ENCODE measurements at regions not wholly inside any gene's neighbourhood (a gene's known extent, or its start where the extent isn't known, plus 50 kb on each side); places are given as distances from the start of the nearest gene placed in this dataset.

DNA sequence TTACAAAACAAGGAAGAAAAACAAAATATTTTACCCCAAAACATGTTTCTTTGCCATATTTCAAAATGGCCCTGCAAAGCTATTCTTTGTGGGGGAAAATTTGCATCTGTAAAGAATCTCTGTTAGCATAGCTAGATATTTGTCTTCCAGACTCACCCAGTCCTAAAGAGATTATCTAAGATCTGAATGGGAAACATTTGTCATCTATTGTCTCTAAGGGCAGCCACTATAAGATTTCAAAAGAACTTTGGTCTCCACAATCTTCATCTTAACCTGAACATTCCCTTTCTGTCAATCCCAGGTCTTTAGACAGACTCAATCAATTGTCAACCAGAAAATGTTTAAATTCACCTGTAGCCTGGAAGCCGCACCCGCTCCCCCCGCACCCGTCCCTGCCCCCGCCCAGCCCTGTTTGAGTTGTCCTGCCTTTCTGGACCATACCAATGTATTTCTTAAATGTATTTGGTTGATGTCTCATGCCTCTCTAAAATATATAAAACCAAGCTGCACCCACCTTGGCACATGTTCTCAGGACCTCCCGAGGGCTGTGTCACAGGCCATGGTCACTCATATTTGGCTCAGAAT, 330.6 kb downstream of the RAB3C start:
- H3K36me3 ChIP-seq (ENCODE audit: control insufficient read depth in 2 of 2, insufficient read depth in 1 of 2, low read length in 2 of 2): no peaks in the 10 kb centered on the region
- CTCF ChIA-PET: interaction anchor here (0.9 to 1.1 kb wide), 3 partner anchors 12 to 27 kb away, joined by 3 to 5 read pairs (median 5); no protein-coding TSS in a partner anchor
- TF ChIP-seq ZNF837 (tag by site-specific recombination; IDR thresholded peaks at IDR 0.05) (no peak), ZFP69B (tag by site-specific recombination; IDR thresholded peaks at IDR 0.05) (no peak)
- no peak overlapping the region for H3K4me3 ChIP-seq (ENCODE audit: low read depth, low read length)
- 0 out of 2 replicates have a peak, but pooled peaks cover 4% of the 10 kb centered on the region for H3K4me1 ChIP-seq (ENCODE audit: control insufficient read depth, insufficient read depth, low read length)
- no peak overlapping the region for H3K27ac ChIP-seq (ENCODE audit: extremely low read depth, low read depth, low read length)
- H3K9me3 ChIP-seq (ENCODE audit: control insufficient read depth, insufficient read depth, low read depth, low read length): no peaks in the 10 kb centered on the region
- POLR2A ChIA-PET: no interaction called here

DNA sequence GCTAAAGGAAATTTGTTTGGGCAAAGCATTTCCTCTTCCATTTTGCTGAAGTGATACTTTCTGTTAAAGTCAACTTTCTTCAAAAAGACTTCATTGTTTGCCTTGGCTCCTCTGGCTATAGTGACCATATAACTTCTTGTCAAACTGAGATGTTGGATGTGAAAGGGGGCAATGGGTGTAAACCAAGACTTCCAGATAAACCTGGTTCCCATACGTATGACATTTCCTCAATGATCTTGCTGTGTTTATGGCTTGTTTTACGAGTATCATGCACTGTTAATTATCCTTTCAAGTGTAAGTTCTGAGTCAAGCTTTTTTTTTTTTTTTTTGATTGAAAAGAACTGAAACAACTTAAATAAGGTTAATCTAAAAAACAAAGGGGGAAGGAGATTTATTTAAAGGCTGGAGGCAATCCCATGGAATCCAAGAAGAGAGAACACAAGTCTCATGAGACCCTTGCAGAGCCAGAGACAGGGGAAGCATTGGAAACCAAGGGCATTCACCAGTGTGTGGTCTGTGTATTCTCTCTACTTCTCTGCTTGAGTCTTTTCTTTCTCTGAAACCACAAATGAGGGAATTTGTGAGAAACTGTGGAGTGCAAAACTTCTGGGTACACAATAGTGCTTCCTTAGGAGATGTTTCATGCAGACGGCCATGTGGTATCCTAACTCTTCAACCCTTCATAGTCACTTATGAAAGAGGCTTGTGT, 335.3 kb downstream of the RAB3C start:
- Histone ChIP-seq H3K27ac (ENCODE audit: extremely low read depth, low read depth, low read length) (no peak overlapping the region), H3K9me3 (ENCODE audit: control insufficient read depth, insufficient read depth, low read depth, low read length) (no peaks in the 10 kb centered on the region), H3K36me3 (ENCODE audit: control insufficient read depth in 2 of 2, insufficient read depth in 1 of 2, low read length in 2 of 2) (no peaks in the 10 kb centered on the region), H3K4me3 (ENCODE audit: low read depth, low read length) (no peak overlapping the region), H3K4me1 (ENCODE audit: control insufficient read depth, insufficient read depth, low read length) (0 out of 2 replicates have a peak, but pooled peaks cover 4% of the 10 kb centered on the region)
- POLR2A ChIA-PET: no interaction called here
- no peak for TF ChIP-seq ZNF776 (tag by site-specific recombination; IDR thresholded peaks at IDR 0.05; ENCODE audit: borderline replicate concordance)
- TF ChIP-seq FEZF1 (tag by site-specific recombination; IDR thresholded peaks at IDR 0.05): peak; percentile 38; the same call in 1 of the 2 replicates
- TF ChIP-seq, protein P1, sequence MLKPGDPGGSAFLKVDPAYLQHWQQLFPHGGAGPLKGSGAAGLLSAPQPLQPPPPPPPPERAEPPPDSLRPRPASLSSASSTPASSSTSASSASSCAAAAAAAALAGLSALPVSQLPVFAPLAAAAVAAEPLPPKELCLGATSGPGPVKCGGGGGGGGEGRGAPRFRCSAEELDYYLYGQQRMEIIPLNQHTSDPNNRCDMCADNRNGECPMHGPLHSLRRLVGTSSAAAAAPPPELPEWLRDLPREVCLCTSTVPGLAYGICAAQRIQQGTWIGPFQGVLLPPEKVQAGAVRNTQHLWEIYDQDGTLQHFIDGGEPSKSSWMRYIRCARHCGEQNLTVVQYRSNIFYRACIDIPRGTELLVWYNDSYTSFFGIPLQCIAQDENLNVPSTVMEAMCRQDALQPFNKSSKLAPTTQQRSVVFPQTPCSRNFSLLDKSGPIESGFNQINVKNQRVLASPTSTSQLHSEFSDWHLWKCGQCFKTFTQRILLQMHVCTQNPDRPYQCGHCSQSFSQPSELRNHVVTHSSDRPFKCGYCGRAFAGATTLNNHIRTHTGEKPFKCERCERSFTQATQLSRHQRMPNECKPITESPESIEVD (tag by site-specific recombination; IDR thresholded peaks at IDR 0.05): peak; percentile 42; the same call in 1 of the 2 replicates
- no peak for TF ChIP-seq ZNF561 (tag by site-specific recombination; IDR thresholded peaks at IDR 0.05; ENCODE audit: borderline replicate concordance)
- TF ChIP-seq ZIC2 (tag by site-specific recombination; IDR thresholded peaks at IDR 0.05): peak; percentile 55
- CTCF ChIA-PET: interaction anchor here (0.6 to 0.9 kb wide), 2 partner anchors 71 to 262 kb away, joined by 3 read pairs; no protein-coding TSS in a partner anchor

Data from HEK293 (cell line).